CD4-positive, alpha-beta T cell (primary cell): ENCODE measurements at regions not wholly inside any gene's neighbourhood (a gene's known extent, or its start where the extent isn't known, plus 50 kb on each side); places are given as distances from the start of the nearest gene placed in this dataset.

Experiments
- ATAC-seq: fragments of 200-7000 bp; cut with Tn5 transposase; one replicate; pipeline ENCODE4 v1.10.0; 2022; ENCODE audit warnings: mild to moderate bottlenecking; ENCODE audit not compliant: poor library complexity
- CTCF ChIA-PET: fragments of 350-600 bp; sonication (Branson Sonifier 250); formaldehyde crosslinking; loops from one replicate; lab custom pipeline; 2021; ENCODE audit warnings: antibody characterized with exemption, inconsistent platforms; lab: Charles Lee
- POLR2A ChIA-PET: fragments of 350-600 bp; sonication (Branson Sonifier 250); formaldehyde crosslinking; loops from one replicate; lab custom pipeline; 2021; ENCODE audit warnings: antibody characterized with exemption, inconsistent platforms; lab: Charles Lee
- DNase-seq, 14 experiments: peaks; one replicate each; pipeline ENCODE4 v3.0.0-alpha.2; 2013 to 2020; ENCODE audit warnings: mixed read lengths in 2 of 14
- H3K27ac ChIP-seq, 2 donors: one replicate each; pipeline versions ENCODE4 v1.5.1 to v1.7.0; 2013; ENCODE audit warnings: low read length in 2 of 2, low read depth in 1 of 2, mild to moderate bottlenecking in 1 of 2
- H3K27me3 ChIP-seq, 2 experiments: 1 replicate in 1 of 2; 2 replicates in 1 of 2; pipeline versions ENCODE4 v1.6.1 to v1.7.0; 2013; ENCODE audit warnings: low read length in 2 of 2, control low read depth in 1 of 2, mild to moderate bottlenecking in 1 of 2, moderate library complexity in 1 of 2; ENCODE audit not compliant: insufficient read depth in 2 of 2, control insufficient read depth in 1 of 2
- H3K36me3 ChIP-seq: one replicate; pipeline ENCODE4 v1.6.1; 2013; ENCODE audit warnings: low read length, control low read depth; ENCODE audit not compliant: insufficient read depth
- H3K4me1 ChIP-seq: one replicate; pipeline ENCODE4 v1.6.1; 2013; ENCODE audit warnings: low read length, control low read depth; ENCODE audit not compliant: insufficient read depth
- H3K4me3 ChIP-seq: one replicate; pipeline ENCODE4 v1.5.1; 2013; ENCODE audit warnings: mild to moderate bottlenecking, low read length, moderate library complexity
- H3K9me3 ChIP-seq, 2 experiments: 1 replicate in 1 of 2; 2 replicates in 1 of 2; pipeline versions ENCODE4 v1.6.1 to v1.7.0; 2013; ENCODE audit warnings: low read length in 2 of 2, mild to moderate bottlenecking in 2 of 2, control low read depth in 1 of 2, moderate library complexity in 1 of 2; ENCODE audit not compliant: control insufficient read depth in 1 of 2, insufficient read depth in 1 of 2
- H3K27ac Mint-ChIP-seq: one replicate; pipeline ENCODE4 v1.8.0; 2020; ENCODE audit warnings: mixed read lengths
- H3K27me3 Mint-ChIP-seq: one replicate; pipeline ENCODE4 v1.8.0; 2021; ENCODE audit warnings: mixed read lengths
- H3K36me3 Mint-ChIP-seq: one replicate; pipeline ENCODE4 v1.8.0; 2021; ENCODE audit warnings: low read depth, mixed read lengths
- H3K4me1 Mint-ChIP-seq: one replicate; pipeline ENCODE4 v1.8.0; 2021; ENCODE audit warnings: low read depth, mixed read lengths
- H3K4me3 Mint-ChIP-seq: one replicate; pipeline ENCODE4 v1.8.0; 2020; ENCODE audit warnings: mild to moderate bottlenecking, mixed read lengths
- H3K9me3 Mint-ChIP-seq: one replicate; pipeline ENCODE4 v1.8.0; 2020; ENCODE audit warnings: mixed read lengths
- CTCF ChIP-seq: fragments of 200-600 bp; IDR thresholded peaks from one replicate; pipeline ENCODE4 v1.8.0; 2022; ENCODE audit warnings: antibody characterized with exemption, mild to moderate bottlenecking
- intact Hi-C, 2 experiments: fragments of 100-400 bp; cut with DNase I in 1 of 2; cut with micrococcal nuclease in 1 of 2; formaldehyde crosslinking; loops; one replicate each; pipeline versions ENCODE4 v1.15.1 to v1.9.0; 2023 to 2025; cut with DNase I, micrococcal nuclease

DNA sequence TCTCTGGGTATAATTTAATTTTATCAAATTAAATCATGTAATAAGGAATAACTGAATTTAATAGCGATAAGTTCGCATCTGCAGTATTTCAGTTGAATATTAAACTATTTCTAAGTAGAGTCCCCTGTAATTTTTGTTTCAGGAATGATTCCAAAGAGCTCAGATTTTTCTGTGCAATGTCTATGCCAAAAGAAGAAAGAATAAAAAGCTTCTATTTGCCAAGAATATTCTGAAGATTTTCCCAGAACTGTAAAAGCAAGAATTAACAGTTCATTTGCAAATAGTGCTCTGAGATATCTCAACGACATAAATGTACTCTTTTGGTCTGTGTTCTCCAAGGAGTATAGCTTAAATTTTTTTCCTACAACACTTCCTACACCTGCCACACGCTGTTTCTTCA, 1242.8 kb upstream of the DIAPH2 start:
- Histone ChIP-seq H3K27me3 (no peaks in the 10 kb centered on the region), H3K4me3 (no peak overlapping the region), H3K36me3 (no peaks in the 10 kb centered on the region), H3K27ac (no peak overlapping the region), H3K4me1 (no peaks in the 10 kb centered on the region), H3K9me3 (no peaks in the 10 kb centered on the region)
- DNase-seq (no peak), ATAC-seq (no peak)
- no peaks in the 10 kb centered on the region for H3K27me3 Mint-ChIP-seq
- H3K4me1 Mint-ChIP-seq, result no peaks in the 10 kb centered on the region
- no peak for TF ChIP-seq CTCF
- no peaks in the 10 kb centered on the region for H3K36me3 Mint-ChIP-seq
- no peak overlapping the region for H3K27ac Mint-ChIP-seq
- H3K4me3 Mint-ChIP-seq, result no peak overlapping the region
- intact Hi-C loops, result no loop called here
- POLR2A ChIA-PET, result no interaction called here
- CTCF ChIA-PET, result no interaction called here
- H3K9me3 Mint-ChIP-seq, result peaks cover 7% of the 10 kb centered on the region

DNA sequence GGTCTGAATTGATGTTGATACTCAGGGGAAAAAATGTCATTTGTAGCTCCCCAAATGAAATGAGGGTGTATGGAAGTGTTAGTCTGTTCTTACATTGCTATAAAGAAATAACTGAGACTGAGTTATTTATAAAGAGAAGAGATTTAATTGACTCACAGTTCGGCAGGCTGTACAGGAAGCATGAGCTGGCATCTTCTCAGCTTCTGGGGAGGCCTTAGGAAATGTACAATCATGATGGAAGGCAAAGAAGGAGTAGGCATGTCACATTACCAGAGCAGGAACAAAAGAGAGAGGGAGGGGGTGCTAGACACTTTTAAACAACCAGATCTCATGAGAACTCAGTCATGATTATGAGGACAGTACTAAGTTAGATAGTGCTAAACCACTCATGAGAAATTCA, 1199.9 kb upstream of the DIAPH2 start:
- POLR2A ChIA-PET, result no interaction called here
- Histone ChIP-seq H3K9me3 (no peaks in the 10 kb centered on the region), H3K36me3 (no peaks in the 10 kb centered on the region), H3K4me3 (no peak overlapping the region), H3K27me3 (no peaks in the 10 kb centered on the region), H3K27ac (no peak overlapping the region), H3K4me1 (no peaks in the 10 kb centered on the region)
- H3K4me3 Mint-ChIP-seq, result no peak overlapping the region
- H3K4me1 Mint-ChIP-seq, result no peaks in the 10 kb centered on the region
- no peak overlapping the region for H3K27ac Mint-ChIP-seq
- no peaks in the 10 kb centered on the region for H3K27me3 Mint-ChIP-seq
- no peaks in the 10 kb centered on the region for H3K36me3 Mint-ChIP-seq
- H3K9me3 Mint-ChIP-seq, result no peaks in the 10 kb centered on the region
- intact Hi-C loops, result no loop called here
- CTCF ChIA-PET, result no interaction called here
- TF ChIP-seq CTCF, result no peak
- DNase-seq (no peak), ATAC-seq (no peak)

DNA sequence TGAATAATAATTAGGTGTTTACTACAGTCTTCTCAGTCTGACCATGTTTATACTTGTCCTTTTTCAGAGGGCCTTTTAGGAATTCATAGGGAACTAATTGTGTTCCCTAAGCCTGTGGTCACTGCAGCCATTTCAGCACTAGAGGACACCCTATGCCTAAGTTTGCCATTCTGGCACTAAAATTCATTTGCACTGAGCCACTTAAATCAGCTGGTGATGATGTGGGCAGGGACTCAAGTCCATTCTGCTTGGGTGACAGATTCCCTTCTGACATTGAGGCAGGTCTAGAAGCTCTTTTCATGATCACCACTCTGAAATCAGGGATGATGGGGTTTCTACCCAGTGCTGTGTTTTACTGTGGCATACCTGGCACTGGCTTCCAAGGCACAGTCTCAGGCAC, 1178.9 kb upstream of the DIAPH2 start:
- H3K27me3 Mint-ChIP-seq, result no peaks in the 10 kb centered on the region
- ATAC-seq (no peak), DNase-seq (no peak)
- Histone ChIP-seq H3K27me3 (no peaks in the 10 kb centered on the region), H3K36me3 (no peaks in the 10 kb centered on the region), H3K9me3 (peaks cover 0 to 4% of the 10 kb centered on the region in 2 experiments), H3K27ac (no peak overlapping the region), H3K4me1 (no peaks in the 10 kb centered on the region), H3K4me3 (no peak overlapping the region)
- no peak overlapping the region for H3K27ac Mint-ChIP-seq
- TF ChIP-seq CTCF, result no peak
- H3K36me3 Mint-ChIP-seq, result no peaks in the 10 kb centered on the region
- H3K4me1 Mint-ChIP-seq, result no peaks in the 10 kb centered on the region
- POLR2A ChIA-PET, result no interaction called here
- intact Hi-C loops, result no loop called here
- CTCF ChIA-PET, result no interaction called here
- H3K4me3 Mint-ChIP-seq, result no peak overlapping the region
- H3K9me3 Mint-ChIP-seq, result no peaks in the 10 kb centered on the region
